ENCODE measurements at regions not wholly inside any gene's neighbourhood (a gene's known extent, or its start where the extent isn't known, plus 50 kb on each side); places are given as distances from the start of the nearest gene placed in this dataset.

DNA sequence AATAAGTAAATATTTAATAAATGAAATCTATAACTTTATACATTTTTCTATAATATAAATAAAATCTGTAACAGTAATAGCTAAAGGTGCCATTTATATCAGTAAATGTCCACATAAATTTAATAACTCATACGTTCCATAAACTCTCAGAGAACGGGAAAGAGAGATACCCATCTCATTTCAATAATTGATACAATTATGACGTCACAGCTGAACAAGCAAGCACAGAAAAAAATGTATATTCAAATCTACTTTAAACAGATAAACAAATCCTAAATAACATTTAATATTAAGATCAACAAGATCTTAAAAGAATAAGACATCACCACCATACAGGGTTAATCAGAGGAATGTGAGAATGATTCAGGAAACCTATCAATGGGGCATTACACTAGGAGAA lies 1136.5 kb downstream of the TBC1D22A start:
- Histone ChIP-seq H3K27ac (ENCODE audit: low read depth, low read length) (no peak overlapping the region), H3K4me2 (ENCODE audit: low read depth, low read length, poor library complexity, severe bottlenecking) (no peak overlapping the region), H2AFZ (ENCODE audit: low read depth, low read length, severe bottlenecking) (no peak overlapping the region), H3F3A (ENCODE audit: insufficient read depth) (no peaks in the 10 kb centered on the region), H3K79me2 (ENCODE audit: insufficient read depth, low read length) (no peaks in the 10 kb centered on the region), H3K9me2 (replicated peaks; ENCODE audit: insufficient read depth, low read length) (no peaks in the 10 kb centered on the region), H3K9me3 (ENCODE audit: insufficient read depth, low read length) (peaks cover 6% of the 10 kb centered on the region; the same call in 1 of the 2 replicates), H3K9ac (ENCODE audit: low read length) (no peak overlapping the region), H3K36me3 (ENCODE audit: low read length) (no peaks in the 10 kb centered on the region), H3K4me3 (ENCODE audit: insufficient read depth, low read length, poor library complexity, severe bottlenecking) (no peak overlapping the region), H4K20me1 (ENCODE audit: low read depth, low read length) (no peaks in the 10 kb centered on the region), H3K27me3 (ENCODE audit: low read length) (no peaks in the 10 kb centered on the region)
- no peak for TF ChIP-seq EZH2phosphoT487 (conservative IDR thresholded peaks at IDR 0.05; ENCODE audit: low read length)
- TF ChIP-seq, protein P1, sequence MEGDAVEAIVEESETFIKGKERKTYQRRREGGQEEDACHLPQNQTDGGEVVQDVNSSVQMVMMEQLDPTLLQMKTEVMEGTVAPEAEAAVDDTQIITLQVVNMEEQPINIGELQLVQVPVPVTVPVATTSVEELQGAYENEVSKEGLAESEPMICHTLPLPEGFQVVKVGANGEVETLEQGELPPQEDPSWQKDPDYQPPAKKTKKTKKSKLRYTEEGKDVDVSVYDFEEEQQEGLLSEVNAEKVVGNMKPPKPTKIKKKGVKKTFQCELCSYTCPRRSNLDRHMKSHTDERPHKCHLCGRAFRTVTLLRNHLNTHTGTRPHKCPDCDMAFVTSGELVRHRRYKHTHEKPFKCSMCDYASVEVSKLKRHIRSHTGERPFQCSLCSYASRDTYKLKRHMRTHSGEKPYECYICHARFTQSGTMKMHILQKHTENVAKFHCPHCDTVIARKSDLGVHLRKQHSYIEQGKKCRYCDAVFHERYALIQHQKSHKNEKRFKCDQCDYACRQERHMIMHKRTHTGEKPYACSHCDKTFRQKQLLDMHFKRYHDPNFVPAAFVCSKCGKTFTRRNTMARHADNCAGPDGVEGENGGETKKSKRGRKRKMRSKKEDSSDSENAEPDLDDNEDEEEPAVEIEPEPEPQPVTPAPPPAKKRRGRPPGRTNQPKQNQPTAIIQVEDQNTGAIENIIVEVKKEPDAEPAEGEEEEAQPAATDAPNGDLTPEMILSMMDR (IDR thresholded peaks at IDR 0.05; ENCODE audit: insufficient read depth, low read length, poor library complexity, severe bottlenecking), result no peak

DNA sequence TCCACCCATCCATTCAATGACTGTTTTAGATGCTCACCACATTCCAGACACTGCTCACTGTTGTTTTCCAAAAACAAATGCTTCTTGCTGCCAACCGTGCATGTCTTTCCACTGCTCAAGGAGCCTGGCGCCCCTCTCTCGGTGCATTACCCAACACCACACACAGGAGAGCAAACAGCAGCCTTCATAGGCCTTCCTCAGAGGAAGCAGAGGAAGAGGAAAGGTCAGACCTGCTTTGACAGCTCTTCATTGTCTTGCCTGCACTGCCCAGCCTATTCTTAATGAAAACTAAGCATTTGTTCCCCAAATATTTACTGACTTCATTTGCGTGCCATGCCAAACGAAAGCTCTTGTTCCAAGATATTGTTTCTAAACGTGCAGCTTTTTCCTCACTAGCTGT lies 1129.2 kb downstream of the TBC1D22A start:
- peaks cover 9% of the 10 kb centered on the region; the same call in 1 of the 2 replicates for H3K9me3 ChIP-seq (ENCODE audit: insufficient read depth, low read length)
- no peaks in the 10 kb centered on the region for H3K79me2 ChIP-seq (ENCODE audit: insufficient read depth, low read length)
- H3K27me3 ChIP-seq (ENCODE audit: low read length), result no peaks in the 10 kb centered on the region
- no peaks in the 10 kb centered on the region for H3F3A ChIP-seq (ENCODE audit: insufficient read depth)
- H3K9ac ChIP-seq (ENCODE audit: low read length), result no peak overlapping the region
- H3K9me2 ChIP-seq (replicated peaks; ENCODE audit: insufficient read depth, low read length), result no peaks in the 10 kb centered on the region
- H4K20me1 ChIP-seq (ENCODE audit: low read depth, low read length), result no peaks in the 10 kb centered on the region
- no peak overlapping the region for H3K4me3 ChIP-seq (ENCODE audit: insufficient read depth, low read length, poor library complexity, severe bottlenecking)
- TF ChIP-seq, protein P1 (IDR thresholded peaks at IDR 0.05; ENCODE audit: insufficient read depth, low read length, poor library complexity, severe bottlenecking), result no peak
- TF ChIP-seq EZH2phosphoT487 (conservative IDR thresholded peaks at IDR 0.05; ENCODE audit: low read length), result no peak
- no peak overlapping the region for H3K4me2 ChIP-seq (ENCODE audit: low read depth, low read length, poor library complexity, severe bottlenecking)
- H3K27ac ChIP-seq (ENCODE audit: low read depth, low read length), result no peak overlapping the region
- no peak overlapping the region for H2AFZ ChIP-seq (ENCODE audit: low read depth, low read length, severe bottlenecking)
- no peaks in the 10 kb centered on the region for H3K36me3 ChIP-seq (ENCODE audit: low read length)

DNA sequence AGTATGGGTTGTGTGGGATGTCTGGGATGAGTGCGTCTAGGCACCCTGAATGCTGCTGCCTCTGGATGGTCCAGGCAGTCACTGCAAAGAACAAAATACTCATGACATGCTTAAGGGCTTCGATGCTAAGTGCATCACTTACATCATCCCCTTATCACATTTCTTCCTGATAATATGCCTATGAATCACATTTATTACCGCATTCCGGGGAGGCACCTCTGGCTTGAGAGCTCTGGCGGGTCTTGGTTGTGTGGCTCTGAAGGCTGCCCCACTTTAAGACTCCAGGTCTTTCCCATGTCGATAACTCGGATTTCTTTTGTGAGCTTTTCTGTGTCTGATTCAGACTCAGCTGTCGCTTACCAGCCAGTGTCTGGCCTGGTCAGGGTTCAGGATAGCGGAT lies 1126.4 kb downstream of the TBC1D22A start:
- Histone ChIP-seq H3K27me3 (ENCODE audit: low read length) (no peaks in the 10 kb centered on the region), H3K4me3 (ENCODE audit: insufficient read depth, low read length, poor library complexity, severe bottlenecking) (no peak overlapping the region), H3K27ac (ENCODE audit: low read depth, low read length) (no peak overlapping the region), H3K36me3 (ENCODE audit: low read length) (no peaks in the 10 kb centered on the region), H3K9ac (ENCODE audit: low read length) (no peak overlapping the region), H3K9me2 (replicated peaks; ENCODE audit: insufficient read depth, low read length) (no peaks in the 10 kb centered on the region), H4K20me1 (ENCODE audit: low read depth, low read length) (no peaks in the 10 kb centered on the region), H2AFZ (ENCODE audit: low read depth, low read length, severe bottlenecking) (no peak overlapping the region), H3K4me2 (ENCODE audit: low read depth, low read length, poor library complexity, severe bottlenecking) (no peak overlapping the region), H3F3A (ENCODE audit: insufficient read depth) (no peaks in the 10 kb centered on the region), H3K9me3 (ENCODE audit: insufficient read depth, low read length) (peaks cover 2% of the 10 kb centered on the region; the same call in 1 of the 2 replicates), H3K79me2 (ENCODE audit: insufficient read depth, low read length) (no peaks in the 10 kb centered on the region)
- TF ChIP-seq EZH2phosphoT487 (conservative IDR thresholded peaks at IDR 0.05; ENCODE audit: low read length), result no peak
- TF ChIP-seq, protein P1 (IDR thresholded peaks at IDR 0.05; ENCODE audit: insufficient read depth, low read length, poor library complexity, severe bottlenecking), result no peak
